ENCODE measurements at regions not wholly inside any gene's neighbourhood (a gene's known extent, or its start where the extent isn't known, plus 50 kb on each side); places are given as distances from the start of the nearest gene placed in this dataset.
"Not testable (repeated sequence)": the region's sequence is repeated elsewhere in the genome, so short reads cannot be mapped to it uniquely, and the experiment has no call there.

DNA sequence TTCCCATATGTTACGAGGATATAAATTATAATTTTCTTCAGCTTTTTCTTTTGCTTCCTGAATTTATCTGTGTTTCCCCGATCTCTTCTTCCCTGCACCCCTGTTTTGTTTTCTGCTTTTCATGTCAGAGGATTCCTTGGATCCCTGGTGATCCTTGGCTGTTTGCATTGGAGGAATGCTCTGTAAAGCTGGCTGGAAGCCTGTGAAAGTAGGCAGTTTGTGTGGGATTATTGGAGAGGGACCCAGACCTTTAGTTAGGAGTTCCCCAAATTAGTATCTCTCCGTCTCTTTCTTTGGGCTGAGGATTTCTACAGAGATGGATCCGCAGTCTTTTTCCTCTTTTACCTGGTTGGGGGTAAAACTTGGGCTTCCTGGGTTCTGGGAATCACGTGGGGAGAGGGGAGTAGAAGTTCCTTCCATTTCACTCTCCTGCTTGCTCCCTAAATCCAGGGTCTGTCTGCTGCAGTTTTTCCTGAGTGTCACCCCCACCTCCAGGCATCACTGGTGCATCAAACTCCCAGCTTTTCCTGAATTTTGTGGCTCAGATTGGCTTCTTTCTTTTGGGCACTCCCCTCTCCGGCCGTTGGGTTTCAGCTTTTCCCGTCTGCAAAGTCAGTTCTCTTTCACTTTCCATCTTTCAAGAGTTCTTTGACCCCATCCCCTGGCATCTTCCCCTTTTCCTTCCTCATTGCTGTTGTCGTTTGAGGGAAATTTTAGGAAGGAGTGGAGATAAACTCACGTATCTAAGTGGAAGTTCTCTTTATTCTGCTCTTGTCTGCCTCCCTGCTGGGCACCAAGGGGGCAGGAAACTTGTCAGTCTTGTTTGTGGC, 79.1 kb upstream of the ALX4 start:
- DNase-seq: no peak

DNA sequence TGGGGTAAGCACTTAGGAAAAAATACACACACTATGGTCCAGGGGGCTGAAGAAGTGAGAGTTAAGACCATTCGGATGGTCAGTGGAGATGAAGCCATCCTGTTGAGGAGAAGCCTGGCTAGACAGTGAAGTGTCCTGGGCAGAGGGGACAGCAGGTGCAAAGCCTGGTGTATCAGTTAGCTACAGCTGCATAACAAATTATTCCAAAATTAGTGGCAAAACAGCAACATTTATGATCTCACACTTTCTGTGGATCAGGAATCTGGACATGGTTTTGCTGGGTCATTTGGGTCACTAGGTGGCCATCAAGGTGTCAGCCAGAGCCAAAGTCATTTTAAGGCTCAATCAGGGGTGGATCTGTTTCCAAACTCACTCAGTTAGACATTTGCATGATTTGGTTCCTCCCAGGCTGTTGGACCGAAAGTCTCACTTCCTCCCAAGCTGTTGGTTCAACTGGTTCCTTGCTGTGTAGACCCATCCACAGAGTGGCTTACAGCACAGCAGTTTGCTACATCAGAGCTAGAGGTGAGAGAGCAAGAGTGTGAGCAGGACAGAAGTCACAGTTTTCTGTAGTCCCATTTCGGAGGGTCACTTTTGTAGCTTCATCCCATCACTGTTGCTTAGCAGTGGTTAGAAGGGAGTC, 80.1 kb upstream of the ALX4 start:
- DNase-seq: no peak

- not testable (repeated sequence) for DNase-seq
These were observed 81.1 kb upstream of the ALX4 start for GRCh38 chr11:44391004-44391403.

DNA sequence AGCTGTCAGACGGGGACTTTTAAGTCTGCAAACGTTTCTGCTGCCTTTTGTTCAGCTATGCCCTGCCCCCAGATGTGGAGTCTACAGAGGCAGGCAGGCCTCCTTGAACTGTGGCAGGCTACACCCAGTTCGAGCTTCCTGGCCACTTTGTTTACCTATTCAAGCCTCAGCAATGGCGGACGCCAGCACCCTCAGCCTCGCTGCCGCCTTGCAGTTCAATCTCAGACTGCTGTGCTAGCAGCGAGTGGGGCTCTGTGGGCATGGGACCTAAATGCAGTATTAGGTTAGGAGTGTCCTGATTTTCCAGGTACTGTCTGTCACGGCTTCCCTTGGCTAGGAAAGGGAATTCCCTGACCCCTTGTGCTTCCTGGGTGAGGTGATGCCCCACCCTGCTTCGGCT, 86.8 kb upstream of the ALX4 start:
- DNase-seq: not testable (repeated sequence)

GRCh38 chr11:44397586-44398178, 87.7 kb upstream of the ALX4 start:
- DNase-seq: no peak

DNA sequence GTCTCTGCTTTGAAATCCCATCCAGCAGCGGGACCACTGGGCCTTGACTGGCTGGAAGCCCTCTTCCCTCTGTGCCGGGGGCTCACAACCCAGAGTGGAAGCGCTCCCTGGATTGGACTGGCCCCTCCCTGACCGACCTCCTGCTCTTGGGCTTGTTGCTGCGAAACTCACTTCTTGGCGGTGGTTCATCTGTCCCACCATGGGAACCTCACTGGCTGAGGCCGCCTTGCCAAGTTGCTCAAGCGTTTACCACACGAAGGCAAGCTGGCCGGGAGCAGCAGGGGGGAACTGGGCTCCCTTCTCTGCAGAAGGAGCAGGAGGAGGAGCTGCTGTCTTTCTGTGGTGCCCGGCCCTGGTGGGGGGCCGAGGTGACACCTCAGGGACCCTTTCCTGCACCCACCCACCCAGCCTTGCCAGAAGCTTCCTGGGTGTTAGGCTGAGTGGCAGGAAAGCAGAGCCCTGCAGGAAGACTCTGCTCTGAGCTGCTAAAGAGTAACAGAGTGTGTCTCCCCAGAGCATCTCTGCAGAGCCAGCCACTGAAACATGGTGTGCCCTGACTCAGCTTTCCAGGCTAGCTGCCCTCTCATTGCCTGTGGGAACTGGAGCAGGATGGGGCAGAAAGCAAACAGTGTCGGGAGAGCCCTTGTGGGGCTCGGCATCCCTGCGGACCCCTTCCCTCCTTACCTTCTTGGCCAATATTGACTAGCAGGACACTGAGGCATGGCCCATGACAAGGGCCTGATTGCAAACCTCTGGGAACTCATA, 88.5 kb upstream of the ALX4 start:
- peak in 2 of 58 donors; percentile 2 to 52 for DNase-seq

DNA sequence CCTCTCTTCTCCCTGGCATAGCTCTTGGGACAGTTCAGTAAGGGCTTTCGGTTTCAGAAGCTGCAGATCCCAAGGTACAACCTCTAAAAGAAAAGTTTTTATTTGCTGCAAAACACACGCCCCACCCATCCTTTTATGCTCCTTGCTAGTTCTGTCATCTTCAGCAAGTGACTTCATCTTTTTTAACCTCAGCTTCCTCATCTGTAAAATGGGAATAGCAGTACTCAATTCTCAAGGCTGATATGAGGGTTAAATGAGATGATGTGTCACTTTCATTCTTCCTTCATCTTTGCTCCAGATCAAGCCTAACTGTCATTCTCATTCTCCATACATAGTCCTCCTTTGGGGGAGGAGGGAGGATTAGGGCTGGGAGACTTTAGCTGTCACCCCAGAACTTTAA, 90.0 kb upstream of the ALX4 start:
- DNase-seq: no peak

- DNase-seq: no peak
These were observed 90.5 kb upstream of the ALX4 start for GRCh38 chr11:44400431-44400830.

DNA sequence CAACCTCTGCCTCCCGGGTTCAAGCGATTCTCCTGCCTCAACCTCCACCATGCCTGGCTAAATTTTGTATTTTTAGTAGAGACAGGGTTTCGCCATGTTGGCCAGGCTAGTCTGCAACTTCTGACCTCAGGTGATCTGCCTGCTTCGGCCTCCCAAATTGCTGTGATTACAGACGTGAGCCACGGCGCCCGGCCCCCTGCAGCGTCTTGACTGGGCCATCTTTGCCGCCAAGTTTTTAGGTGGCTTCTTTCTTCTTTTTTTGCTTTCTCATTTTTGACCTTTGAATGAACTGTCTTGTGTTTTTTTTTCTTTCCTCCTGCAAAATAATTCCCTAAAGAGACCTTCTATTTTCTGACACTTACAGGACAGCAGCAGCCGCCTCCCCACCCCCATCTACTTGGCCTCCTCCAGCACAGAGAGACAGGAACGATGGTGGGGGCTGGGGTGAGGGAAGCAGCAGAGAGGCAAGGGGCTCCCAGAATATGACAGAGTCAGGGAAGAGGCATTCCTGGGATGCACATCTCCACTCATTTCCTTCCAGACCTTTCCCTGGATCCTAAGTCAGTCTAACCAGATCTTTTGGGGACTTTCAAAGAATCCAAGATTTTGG, 92.6 kb upstream of the ALX4 start:
- DNase-seq: no peak

- no peak for DNase-seq
These were observed 93.2 kb upstream of the ALX4 start for GRCh38 chr11:44403176-44403575.

- DNase-seq: no peak
These were observed 93.8 kb upstream of the ALX4 start for GRCh38 chr11:44403587-44404273.

- no peak for DNase-seq
These were observed 94.4 kb upstream of the ALX4 start for GRCh38 chr11:44404301-44404700.

DNA sequence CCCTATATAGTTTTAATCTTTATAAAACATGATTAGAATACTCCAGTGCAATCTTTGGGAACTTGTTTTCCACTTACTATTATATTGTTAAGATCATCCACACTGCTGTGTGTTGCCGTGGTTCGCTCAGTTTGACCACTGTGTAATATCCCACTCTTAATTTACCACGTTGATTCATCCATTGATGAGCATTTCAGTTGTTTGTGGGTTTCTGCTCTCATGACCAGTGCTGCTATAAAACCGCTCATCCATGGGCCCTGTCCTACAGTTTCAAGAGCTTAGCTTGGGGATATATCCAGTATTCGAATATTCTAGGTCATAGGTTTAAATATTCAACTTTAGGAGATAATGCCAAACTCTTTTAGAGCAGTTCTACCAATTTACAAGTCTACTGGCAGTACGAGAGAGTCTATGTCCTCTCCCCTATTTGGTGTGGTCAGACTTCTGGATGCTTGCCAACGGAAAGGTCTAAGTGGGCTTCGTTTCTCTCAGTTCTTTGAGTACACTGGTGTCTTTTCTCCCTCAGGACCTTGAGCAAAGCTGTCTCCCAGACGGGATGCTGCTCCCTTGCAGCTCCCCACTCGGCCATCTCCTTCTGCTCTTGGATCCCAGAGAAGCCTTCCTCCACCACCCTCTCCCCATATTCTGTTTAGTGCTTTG, 94.9 kb upstream of the ALX4 start:
- DNase-seq: no peak

DNA sequence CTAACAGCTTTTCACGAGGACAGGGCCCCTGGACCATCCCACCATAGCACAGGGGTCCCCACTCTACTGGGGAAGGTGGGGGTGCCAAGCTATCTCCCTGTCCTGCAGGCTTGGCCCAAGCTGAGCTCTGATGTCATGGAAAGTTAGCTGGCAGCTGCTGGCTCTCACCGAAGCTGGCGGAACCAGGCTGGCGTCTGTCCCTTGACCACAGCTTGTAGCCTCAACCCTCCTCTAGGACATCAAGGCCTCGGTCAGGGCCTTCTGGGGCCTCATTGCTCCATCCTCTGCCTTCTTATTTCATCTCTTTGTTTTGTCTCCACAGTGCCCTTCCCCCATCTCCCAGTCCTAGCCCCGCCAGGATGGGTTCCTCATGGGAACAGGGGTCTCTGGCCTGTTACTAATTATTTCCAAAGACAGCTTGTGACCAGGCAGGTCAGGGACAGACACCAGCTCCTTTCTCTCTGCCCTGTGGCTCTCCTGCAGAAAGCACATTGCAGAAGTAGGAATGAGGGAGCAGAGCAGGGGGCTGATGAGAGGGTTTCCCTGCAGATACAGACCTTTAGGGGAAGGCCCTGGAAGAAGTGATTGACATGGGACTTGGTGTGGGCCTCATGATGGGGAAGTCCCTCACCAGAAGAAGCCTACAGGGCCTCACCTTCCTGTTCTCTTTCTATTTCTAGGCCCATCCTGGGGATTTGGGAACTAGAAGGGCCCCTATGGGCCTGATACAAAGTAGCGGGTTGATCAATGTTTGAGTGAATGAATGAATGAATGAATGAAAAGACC, 97.5 kb upstream of the ALX4 start:
- no peak for DNase-seq

DNA sequence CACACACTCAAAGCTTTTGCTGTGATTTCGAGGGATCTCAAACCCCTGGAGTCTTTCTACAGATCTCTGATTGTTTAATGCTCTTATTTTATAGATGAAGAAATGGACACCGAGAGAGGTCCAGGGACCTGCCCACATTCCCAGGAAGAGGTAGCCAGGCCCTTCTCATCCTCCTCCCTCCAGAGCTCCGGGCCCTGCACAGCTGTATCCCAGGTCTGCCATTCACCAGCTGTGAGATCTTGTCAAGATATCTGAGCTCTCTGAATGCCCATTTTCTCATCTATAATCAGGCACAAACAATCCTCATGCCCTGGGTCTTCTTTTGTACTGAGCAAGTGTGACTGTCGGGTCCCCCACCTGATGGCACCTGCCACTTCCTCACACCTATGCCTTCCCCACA, 98.2 kb upstream of the ALX4 start:
- no peak for DNase-seq

- DNase-seq: no peak
These were observed 99.0 kb upstream of the ALX4 start for GRCh38 chr11:44408711-44409470.

GRCh38 chr11:44409558-44410236, 99.8 kb upstream of the ALX4 start:
- DNase-seq: no peak

DNA sequence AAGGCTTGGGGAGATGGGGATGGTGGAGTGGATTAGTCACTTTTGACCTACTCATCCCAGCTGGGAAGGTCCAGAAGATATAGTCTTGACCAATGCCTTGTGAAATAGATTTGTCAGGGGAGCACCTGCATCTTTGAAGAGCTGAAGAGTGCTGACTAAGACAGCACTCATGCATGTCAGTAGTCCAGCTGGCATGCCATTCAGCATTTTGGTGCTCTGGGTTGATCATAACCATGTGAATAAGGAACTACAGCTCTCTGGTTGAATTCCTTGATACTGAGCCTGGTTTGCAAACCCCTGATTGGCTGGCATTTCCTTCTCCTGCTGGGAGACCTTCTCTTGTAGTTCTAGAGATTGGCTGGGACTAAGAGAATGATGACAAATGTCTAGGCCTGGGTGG, 106.8 kb upstream of the ALX4 start:
- DNase-seq: no peak
